Muscle of back (tissue), 3 donors: ENCODE measurements at regions not wholly inside any gene's neighbourhood (a gene's known extent, or its start where the extent isn't known, plus 50 kb on each side); places are given as distances from the start of the nearest gene placed in this dataset.
"Not testable (repeated sequence)": the region's sequence is repeated elsewhere in the genome, so short reads cannot be mapped to it uniquely, and the experiment has no call there.

Experiments
- DNase-seq, 3 donors: peaks; one replicate each; pipeline versions ENCODE4 v3.0.0 to v3.0.0-alpha.2; 2013

DNA sequence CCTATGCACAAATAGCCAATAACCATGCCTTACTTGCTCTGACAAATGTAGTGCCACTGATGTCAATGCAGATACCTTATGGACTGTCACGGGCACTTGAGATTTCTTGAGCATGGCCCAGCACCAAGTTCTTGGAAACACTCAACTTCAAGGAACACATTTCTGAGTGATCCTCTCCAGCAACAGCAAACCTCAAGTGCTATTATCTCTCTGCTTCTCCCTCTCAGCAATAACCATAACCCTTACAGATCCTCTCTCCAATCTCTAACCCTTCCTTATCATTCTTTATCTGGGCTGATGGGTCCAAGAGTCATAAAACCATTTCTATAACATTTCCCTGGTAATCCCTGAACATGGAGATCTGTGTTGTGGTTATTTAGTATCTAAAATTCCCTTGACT lies 266.9 kb upstream of the STXBP5 start:
- DNase-seq: no peak

DNA sequence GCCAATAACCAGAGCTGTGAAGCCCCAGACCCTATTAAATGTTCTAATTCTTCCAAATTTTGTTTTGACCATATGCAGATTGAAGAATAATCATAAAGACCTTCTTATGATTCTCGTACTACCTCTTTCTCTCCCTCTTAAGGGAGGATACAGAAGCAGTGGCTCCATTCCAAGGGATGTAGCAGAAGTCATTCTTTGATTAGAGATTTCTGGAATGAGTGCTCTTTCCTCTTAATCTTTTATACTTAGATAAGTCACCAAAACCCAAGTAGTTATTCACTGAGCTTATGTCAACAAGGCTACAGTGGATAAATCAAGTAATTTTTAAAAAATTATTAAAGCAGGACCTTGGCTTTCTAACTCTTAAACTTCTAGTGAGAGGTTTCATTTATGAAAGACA lies 266.0 kb upstream of the STXBP5 start:
- DNase-seq: no peak

DNA sequence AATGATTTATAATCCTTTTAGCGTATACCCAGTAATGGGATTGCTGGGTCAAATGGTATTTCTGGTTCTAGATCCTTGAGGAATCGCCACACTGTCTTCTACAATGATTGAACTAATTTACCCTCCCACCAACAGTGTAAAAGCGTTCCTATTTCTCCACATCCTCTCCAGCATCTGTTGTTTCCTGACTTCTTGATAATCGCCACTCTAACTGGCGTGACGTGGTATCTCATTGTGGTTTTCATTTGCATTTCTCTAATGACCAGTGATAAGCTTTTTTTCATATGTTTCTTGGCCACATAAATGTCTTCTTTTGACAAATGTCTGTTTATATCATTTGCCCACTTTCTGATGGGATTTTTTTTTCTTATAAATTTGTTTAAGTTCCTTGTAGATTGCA lies 264.8 kb upstream of the STXBP5 start:
- DNase-seq: not testable (repeated sequence)

DNA sequence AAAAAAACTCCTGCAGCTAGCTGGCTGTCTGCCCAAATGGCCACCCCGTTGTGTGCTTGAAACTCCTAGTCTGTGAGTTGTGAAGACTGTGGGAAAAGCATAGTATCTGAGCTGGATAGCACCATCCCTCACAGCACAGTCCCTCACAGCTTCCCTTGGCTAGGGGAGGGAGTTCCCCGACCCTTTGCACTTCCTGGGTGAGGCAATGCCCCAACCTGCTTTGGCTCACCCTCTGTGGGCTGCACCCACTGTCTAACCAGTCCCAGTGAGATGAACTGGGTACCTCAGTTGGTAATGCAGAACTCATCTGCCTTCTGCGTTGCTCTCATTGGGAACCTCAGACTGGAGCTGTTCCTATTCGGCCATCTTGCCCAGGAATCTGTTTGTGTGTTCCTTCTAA lies 260.6 kb upstream of the STXBP5 start:
- DNase-seq: no peak

DNA sequence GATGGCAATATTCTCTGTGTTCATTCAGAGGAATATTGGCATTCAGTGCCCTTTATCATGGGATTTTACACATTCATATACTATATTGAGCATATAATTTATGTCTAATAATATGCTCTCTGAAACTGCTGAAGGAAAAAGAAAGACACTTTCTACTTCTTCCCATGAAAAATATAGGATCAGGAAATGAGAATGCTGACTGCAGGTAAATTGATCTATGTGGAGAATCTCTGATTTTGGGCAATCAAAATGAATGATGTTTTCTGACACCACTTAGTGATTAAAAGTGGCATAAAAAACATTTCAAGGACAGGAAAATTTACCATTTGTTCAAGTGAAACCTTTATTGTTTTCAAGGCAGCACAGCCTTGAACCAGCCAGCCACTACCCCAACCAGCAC lies 260.1 kb upstream of the STXBP5 start:
- no peak for DNase-seq

DNA sequence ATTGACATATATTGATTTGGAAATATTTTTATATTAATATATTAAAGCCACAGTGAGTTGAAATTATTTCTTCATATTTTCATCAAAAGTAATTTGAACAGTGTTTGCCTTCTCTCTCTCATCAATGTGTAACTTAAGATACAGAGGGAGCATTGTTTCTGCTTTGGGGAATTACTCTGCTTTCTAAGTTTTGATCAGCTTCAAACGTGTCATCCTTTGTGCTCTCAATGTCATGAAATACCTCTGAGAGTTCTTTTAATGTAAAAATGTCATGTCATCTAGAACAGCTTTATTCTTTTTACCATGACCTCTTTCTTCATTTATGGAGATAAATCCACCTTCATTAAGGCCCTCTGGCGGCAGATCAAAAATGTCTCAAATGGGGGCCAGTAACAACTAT lies 259.4 kb upstream of the STXBP5 start:
- DNase-seq: no peak

DNA sequence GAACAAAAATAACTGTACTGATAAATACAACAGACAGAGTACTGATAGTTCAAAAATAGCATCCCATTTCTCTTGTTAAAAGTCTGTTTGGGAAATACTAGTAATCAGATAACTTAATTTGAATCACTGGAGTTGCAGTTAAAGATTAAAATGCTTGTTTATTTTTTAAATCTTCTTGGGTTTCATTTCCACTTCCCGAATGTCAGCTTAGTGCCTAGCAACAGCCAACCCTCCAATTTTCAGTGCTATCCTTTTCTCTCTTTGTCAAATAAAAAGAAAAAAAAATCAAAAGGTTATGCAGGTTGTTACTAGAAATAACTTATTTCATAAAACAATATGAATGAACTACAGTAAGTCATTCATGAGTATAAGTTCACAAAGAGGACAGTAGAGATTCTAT lies 257.7 kb upstream of the STXBP5 start:
- no peak for DNase-seq

GRCh38 chr6:146948790-146949342 lies 255.4 kb upstream of the STXBP5 start:
- no peak for DNase-seq

DNA sequence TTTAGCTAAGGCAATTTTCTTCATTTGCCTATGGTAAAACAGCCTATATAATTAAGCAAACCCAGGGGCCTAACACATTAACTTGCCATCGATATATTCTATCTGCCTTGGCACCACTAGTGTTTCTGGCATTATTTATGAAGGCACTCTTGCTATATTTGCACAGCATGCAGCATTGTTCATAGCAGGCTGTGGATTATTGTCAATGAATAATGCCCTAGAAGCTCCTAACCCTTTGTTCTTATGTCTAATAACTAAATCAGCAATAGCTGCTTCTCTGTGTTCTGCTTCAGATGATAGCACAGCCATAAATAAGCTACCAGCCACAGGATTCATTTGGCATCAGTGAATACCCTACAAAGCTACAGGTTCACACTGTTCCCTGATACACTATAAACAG lies 254.8 kb upstream of the STXBP5 start:
- DNase-seq: no peak

DNA sequence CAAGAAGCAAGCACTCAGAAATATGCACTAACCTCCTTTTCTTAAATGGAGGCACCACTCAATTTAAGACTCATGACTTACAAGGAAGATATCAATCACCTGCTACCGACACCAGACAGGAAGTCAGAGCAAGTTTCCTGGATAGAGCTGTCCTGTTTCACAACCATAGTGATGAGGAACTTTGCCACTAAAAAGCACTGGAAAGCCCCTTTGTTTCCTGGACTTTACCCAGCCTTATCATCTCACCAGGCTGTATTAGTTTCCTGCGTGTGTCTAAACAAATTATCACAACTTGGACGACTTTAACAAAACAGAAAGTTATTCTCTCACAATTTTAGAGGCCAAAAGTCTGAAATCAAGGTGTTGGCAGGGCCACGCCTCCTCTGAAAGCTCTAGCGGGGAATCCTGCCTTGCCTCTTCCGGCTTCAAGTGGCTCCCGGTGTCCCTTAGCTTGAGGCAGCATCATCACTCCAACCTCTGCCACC lies 253.8 kb upstream of the STXBP5 start:
- DNase-seq: no peak

DNA sequence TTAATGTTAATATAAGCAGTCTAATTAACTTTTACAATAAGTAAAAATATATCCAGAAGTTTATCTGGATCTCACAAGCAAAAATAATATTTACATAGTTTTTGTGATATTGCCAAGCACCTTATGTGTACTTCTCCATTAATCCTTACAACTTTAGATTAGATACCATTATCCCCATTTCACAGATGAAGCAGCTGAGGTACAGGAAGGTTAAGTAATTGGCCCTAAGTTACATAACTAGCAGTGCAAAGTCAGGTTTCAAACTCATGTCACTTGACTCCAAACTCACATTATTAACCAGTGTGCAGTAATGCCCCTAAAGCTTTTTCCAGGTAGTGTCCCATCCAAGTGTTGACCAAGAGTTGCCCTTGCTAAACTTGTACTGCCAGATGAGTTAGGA lies 248.6 kb upstream of the STXBP5 start:
- DNase-seq: no peak

DNA sequence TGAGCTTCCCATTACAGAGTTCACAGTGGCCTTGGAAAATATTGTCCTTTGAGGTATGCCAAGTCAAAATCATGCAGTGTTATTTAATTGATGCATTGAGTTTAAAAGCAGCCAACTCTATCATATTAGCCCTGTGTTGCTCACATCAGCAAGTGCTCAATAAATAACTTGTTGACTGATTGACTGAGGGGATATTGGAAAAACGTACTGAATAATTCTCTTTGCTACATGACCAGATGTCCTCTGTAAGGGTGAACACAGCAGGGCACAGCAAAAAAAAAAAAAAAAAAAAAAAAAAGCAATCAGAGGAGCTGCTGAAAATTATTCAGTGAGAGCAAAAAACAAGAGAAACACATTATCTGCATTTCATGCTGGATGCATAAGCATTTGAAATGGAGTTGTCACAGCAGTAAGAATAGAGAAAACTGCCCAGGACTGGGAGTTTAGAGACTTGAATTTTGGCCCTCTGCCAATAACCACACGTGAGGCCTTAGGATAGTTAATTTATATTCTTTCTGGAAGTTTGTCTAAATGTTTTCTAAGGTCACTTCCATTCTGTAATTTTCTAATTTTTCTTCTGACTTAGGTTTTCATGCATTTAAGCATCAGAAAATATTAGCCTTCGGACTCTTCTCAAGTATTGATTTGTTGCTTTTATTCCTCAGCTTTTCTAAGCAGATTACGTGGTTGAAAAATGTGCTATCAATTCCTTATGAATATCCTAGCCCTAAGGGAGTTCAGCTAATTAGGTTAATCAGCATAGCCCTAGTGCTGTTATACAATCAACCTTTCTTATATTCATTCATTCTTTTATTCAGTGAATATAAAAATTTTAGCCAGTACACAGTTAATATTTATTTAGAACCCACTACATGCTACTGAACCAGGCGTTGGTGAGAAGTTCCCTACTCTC lies 246.8 kb upstream of the STXBP5 start:
- DNase-seq: no peak

DNA sequence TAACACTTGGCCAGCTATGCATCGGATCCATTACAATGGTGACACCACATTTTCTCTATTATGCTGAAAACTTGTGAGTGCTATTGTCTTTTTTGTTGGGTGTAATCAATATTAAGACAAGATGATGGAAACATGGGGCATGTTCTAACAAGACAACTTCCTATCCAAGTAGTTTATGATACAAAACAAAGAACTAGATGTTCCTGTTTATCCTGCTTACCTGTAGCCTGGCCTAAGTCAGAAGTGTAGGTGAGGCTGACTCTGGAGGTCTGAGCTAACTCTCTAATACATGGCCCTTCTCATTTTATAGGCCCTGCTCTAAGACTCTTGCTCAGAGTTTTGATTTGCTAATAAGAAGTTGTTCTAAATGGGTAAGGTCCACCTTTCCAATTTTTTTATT lies 242.4 kb upstream of the STXBP5 start:
- DNase-seq: no peak

- DNase-seq: peak in 2 of 3 donors; percentile 25 to 40
Measured at GRCh38 chr6:146962329-146962728, 241.9 kb upstream of the STXBP5 start.

DNA sequence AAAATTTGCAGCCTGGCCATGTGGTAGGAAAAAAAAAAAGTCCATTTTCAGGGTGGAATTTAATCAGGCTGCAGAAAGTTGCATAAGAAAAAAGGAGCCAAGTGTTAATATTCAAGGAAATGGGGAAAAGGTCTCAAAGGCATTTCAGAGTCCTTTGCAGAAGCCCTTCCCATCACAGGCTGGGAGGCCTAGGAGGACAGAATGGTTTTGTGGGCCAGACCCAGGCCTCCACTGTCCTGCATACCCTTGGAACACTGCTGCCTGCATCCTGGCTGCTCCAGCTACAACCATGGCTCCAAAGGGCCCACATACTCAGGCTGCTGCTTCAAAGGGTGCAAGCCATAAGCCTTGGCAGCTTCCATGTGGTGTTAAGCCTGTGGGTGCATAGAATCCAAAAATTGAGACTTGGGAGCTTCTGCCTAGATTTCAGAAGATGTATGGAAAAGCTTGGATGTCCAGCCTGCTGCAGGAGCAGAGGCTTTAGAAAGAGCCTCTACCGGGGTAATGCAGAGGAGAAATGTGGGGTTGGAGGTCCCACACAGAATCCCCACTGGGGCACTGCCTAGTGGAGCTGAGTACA lies 239.0 kb upstream of the STXBP5 start:
- DNase-seq: no peak

DNA sequence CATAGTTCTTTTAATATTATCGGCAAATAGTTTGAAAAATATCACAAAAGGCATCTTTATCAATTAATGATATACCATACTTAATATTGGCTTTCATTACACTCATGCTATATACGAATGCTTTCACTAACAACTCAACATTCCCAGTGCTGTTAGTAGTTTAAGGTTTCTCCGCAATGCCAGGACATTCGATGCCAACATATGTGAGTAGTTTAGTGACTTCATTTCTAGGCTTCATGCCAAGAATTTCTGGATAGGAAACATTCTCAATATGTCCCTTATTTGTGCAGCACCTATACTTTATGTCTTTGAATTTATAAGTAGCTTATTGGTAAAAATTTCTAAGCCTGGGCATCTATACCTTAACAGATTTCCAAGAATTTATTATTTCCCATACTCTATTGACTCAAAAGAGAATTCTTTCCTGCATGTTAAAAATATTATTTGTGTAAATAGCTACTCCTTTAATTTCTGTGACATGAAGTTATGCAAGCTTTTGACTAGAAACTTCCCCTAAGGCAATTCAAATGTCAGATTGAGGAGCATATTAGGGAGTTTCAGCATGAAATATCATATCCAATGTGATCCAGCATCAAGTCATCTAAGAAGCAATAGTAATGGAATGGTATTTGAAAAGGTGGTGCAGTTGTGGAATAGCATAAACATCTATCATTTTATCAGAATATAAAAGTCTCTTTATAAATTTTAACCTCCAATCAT lies 236.0 kb upstream of the STXBP5 start:
- peak; percentile 59 to 67 (median 64) for DNase-seq

- no peak for DNase-seq
Measured at GRCh38 chr6:146972546-146972945, 231.7 kb upstream of the STXBP5 start.

DNA sequence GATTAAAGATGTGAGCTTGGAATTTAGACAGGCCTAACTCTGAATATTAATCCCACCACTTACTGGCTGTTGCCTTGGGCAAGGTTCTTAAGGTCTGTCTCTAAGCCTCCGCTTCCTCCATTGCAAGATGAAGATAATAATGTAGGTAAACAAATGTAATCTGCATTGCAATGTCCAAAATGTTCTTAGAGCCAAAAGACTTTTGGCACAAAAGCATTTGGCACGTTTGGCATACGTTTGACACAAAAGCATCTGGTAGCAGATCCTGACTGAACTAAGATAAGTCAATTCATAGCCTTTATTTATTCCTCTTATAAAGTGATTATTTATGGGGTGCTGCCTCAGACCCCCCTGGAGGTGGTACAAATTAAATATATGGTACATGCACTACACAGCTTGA lies 229.9 kb upstream of the STXBP5 start:
- DNase-seq: no peak

- DNase-seq: no peak
Measured at GRCh38 chr6:146975093-146975492, 229.1 kb upstream of the STXBP5 start.

GRCh38 chr6:146980900-146981329 lies 223.3 kb upstream of the STXBP5 start:
- DNase-seq: no peak

GRCh38 chr6:146981981-146982380 lies 222.2 kb upstream of the STXBP5 start:
- no peak for DNase-seq

DNA sequence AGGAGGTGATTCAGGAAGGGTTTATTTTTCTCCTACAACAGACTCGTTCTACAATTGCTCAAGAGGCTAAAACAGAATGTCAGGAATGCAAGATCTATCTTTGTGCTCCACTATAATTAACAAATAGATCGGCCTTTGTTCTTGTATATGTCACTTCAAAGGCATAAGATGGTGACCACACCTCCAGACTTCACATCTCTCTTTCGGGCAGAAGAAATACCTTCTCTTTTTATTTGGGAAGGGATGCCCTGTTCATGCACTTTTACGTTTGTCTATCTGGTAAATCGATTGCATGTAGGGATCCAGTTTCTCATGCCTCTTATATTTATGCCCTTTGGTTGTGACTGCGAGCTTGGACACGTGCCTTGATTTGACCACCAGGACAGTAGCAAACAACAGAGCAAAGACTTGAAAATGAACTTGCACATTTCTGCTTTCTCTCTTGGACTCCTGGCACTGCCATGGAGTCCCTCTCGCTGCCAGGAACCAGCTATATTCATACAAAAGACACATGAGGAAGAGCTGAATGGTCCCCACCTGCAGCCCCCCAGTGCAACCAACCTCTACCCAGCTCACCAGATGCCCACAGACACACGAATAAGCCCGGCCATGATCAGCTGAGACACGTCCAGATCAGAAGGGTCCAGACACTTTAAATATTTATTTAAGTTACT lies 219.8 kb upstream of the STXBP5 start:
- DNase-seq: no peak
